Mucosa of descending colon (tissue), 3 donors: ENCODE measurements at regions not wholly inside any gene's neighbourhood (a gene's known extent, or its start where the extent isn't known, plus 50 kb on each side); places are given as distances from the start of the nearest gene placed in this dataset.

Experiments used
- ATAC-seq: fragments of 200-7000 bp; cut with Tn5 transposase; one replicate; pipeline ENCODE4 v1.9.1; 2020; ENCODE audit warnings: mild to moderate bottlenecking, moderate library complexity
- DNase-seq, 3 donors: peaks; one replicate each; pipeline ENCODE4 v3.0.0-alpha.2; 2020
- H3K36me3 ChIP-seq: fragments of 200-600 bp; one replicate; pipeline ENCODE4 v1.8.0; 2021; ENCODE audit warnings: low read depth, mild to moderate bottlenecking
- H3K4me1 ChIP-seq: fragments of 200-600 bp; one replicate; pipeline ENCODE4 v1.8.0; 2021; ENCODE audit warnings: low read depth, mild to moderate bottlenecking
- H3K4me3 ChIP-seq: fragments of 200-600 bp; one replicate; pipeline ENCODE4 v1.8.0; 2021; ENCODE audit warnings: mild to moderate bottlenecking
- H3K9me3 ChIP-seq: fragments of 200-600 bp; one replicate; pipeline ENCODE4 v1.8.0; 2021; ENCODE audit warnings: mild to moderate bottlenecking
- intact Hi-C, 2 donors: fragments of 100-400 bp; cut with DNase I in 1 of 2; cut with micrococcal nuclease in 1 of 2; formaldehyde crosslinking; loops; one replicate each; pipeline versions ENCODE4 v1.11.0 to v1.11.1; 2022; cut with DNase I, micrococcal nuclease
- TF ChIP-seq, protein P1 (sequence below): fragments of 200-600 bp; IDR thresholded peaks from one replicate; pipeline ENCODE4 v1.8.0; 2022; ENCODE audit warnings: antibody characterized with exemption, mild to moderate bottlenecking
- donor health status: DM: no; HTN: no; CAD: no; lungs with moderate emphysema.
- donor health status: DM: no; HTN: no; CAD: no.
- donor health status: DM: no; HTN: yes; CAD: no.

DNA sequence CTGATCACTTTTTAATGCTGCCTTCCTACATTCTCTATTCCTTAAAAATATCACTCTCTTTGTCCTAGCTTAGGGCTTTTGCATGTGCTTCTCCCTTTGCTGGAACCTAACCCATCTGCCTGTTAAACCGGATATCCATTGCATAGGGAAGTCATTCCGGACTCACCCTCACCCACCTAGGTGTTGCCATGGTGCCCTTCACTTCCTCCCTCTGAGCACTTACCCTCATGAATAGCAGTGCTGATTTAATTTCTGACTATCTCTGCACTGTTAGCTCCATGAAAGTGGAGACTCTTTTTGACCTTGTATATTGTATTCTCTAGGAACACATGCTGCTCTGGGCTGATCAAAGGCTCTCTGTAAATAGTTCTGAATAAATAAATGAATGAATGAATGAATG lies 401.9 kb downstream of the PCDH20 start:
- H3K36me3 ChIP-seq: no peaks in the 10 kb centered on the region
- no peak overlapping the region for H3K4me3 ChIP-seq
- H3K4me1 ChIP-seq: no peaks in the 10 kb centered on the region
- DNase-seq (no peak), ATAC-seq (no peak)
- TF ChIP-seq, protein P1, sequence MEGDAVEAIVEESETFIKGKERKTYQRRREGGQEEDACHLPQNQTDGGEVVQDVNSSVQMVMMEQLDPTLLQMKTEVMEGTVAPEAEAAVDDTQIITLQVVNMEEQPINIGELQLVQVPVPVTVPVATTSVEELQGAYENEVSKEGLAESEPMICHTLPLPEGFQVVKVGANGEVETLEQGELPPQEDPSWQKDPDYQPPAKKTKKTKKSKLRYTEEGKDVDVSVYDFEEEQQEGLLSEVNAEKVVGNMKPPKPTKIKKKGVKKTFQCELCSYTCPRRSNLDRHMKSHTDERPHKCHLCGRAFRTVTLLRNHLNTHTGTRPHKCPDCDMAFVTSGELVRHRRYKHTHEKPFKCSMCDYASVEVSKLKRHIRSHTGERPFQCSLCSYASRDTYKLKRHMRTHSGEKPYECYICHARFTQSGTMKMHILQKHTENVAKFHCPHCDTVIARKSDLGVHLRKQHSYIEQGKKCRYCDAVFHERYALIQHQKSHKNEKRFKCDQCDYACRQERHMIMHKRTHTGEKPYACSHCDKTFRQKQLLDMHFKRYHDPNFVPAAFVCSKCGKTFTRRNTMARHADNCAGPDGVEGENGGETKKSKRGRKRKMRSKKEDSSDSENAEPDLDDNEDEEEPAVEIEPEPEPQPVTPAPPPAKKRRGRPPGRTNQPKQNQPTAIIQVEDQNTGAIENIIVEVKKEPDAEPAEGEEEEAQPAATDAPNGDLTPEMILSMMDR: no peak
- H3K9me3 ChIP-seq: no peaks in the 10 kb centered on the region
- intact Hi-C loops: no loop called here

GRCh38 chr13:61010358-61010757 lies 405.3 kb downstream of the PCDH20 start:
- Histone ChIP-seq H3K4me1 (no peaks in the 10 kb centered on the region), H3K36me3 (no peaks in the 10 kb centered on the region), H3K4me3 (no peak overlapping the region), H3K9me3 (peaks cover 12% of the 10 kb centered on the region)
- intact Hi-C loops: no loop called here
- TF ChIP-seq, protein P1: no peak
- DNase-seq: no peak
- no peak for ATAC-seq

DNA sequence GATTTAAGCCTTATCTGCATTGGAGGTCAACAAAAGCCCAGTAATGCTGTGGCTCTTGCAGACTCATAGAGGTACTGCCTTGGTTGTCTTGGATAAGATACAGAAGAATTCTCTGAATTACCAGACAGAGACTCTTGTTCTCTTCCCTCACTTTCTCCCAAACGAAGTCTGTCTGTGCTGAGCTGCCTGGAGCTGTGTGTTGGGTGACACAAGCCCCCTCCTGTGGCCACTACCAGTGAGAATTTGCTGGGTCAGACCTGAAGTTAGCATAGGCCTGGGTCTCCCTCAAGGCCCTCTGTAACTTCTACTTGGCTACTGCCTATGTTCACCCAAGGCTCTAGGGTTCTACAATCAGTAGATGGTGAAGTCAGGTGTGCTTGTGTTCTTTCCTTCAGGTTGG lies 413.0 kb downstream of the PCDH20 start:
- intact Hi-C loops: no loop called here
- Histone ChIP-seq H3K36me3 (no peaks in the 10 kb centered on the region), H3K4me3 (no peak overlapping the region), H3K4me1 (no peaks in the 10 kb centered on the region), H3K9me3 (peaks cover 7% of the 10 kb centered on the region)
- TF ChIP-seq, protein P1: no peak
- ATAC-seq (no peak), DNase-seq (no peak)

DNA sequence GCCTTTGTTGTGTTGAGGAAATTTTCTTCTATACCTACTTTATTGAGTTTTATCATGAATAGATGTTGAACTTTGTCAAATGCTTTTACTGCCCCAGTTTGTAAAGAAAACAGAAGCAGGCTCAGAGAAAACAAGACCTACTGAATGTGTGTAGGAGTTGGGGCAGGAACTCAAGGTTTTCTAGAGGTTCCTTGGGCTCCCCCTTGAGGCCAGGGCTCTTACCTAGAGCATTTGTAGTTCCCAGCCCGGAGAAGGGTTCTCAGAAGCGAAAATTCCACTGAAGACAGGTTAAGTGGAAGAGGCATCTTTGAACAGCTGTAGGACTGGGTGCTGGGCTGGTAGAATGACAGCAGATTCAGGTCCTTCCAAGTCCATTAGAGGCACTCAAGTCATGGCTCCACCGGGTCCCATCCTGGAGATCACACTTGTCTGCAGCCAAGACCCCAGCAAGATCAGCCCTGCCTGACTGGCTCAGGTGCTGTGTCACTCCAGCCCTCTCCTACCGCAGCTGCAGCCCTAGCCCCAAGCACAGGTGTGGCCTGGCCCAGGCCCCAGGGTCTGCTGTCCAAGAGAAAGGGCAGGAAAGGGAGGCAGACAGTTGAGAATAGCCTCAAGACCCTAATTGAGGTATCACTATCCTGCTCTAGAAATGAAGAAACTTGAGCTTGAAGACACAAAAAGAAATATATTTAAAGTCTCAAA lies 425.5 kb downstream of the PCDH20 start:
- H3K36me3 ChIP-seq: no peaks in the 10 kb centered on the region
- H3K9me3 ChIP-seq: no peaks in the 10 kb centered on the region
- TF ChIP-seq, protein P1: no peak
- no peak overlapping the region for H3K4me3 ChIP-seq
- intact Hi-C loops: no loop called here
- H3K4me1 ChIP-seq: no peaks in the 10 kb centered on the region
- ATAC-seq (no peak), DNase-seq (peak in 2 of 3 donors; percentile 16 to 35)

DNA sequence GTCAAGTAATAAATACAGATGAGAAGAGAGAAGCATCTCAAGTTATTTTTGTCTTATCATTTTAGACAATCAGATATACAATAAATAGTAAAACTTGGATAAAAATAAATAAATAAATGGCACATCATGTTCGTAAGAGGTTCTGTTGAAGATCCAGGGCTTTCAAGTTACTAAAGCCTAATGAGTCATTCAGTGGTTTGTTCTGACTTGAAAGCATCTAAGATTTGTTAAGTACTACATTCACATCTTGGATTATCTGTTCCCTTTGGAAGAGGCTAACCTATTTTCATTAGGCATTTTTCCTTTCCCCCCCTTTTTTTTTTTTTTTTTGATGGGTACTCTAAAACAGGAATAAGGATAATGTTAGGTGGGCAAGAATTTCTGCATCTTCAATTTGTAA lies 429.3 kb downstream of the PCDH20 start:
- Histone ChIP-seq H3K36me3 (no peaks in the 10 kb centered on the region), H3K4me1 (no peaks in the 10 kb centered on the region), H3K4me3 (no peak overlapping the region), H3K9me3 (no peaks in the 10 kb centered on the region)
- intact Hi-C loops: no loop called here
- TF ChIP-seq, protein P1: no peak
- DNase-seq: no peak
- no peak for ATAC-seq

GRCh38 chr13:60981407-60981806 lies 434.2 kb downstream of the PCDH20 start:
- Histone ChIP-seq H3K9me3 (peaks cover 9% of the 10 kb centered on the region), H3K4me1 (no peaks in the 10 kb centered on the region), H3K36me3 (no peaks in the 10 kb centered on the region), H3K4me3 (no peak overlapping the region)
- TF ChIP-seq, protein P1: no peak
- no peak for ATAC-seq
- no peak for DNase-seq
- intact Hi-C loops: no loop called here
